Peyer's patch (tissue), 4 donors: ENCODE measurements at regions not wholly inside any gene's neighbourhood (a gene's known extent, or its start where the extent isn't known, plus 50 kb on each side); places are given as distances from the start of the nearest gene placed in this dataset.

Experiments used
- POLR2A ChIP-seq, 2 donors: fragments of 450-650 bp; IDR thresholded peaks; one replicate each; pipeline ENCODE4 v1.5.1; 2017; ENCODE audit warnings: antibody characterized with exemption in 2 of 2, mild to moderate bottlenecking in 2 of 2, moderate library complexity in 2 of 2
- TF ChIP-seq, protein P1 (sequence below), 6 experiments: fragments of 450-650 bp in 4 of 6; fragments of 200-600 bp in 2 of 6; sonication (generic) in 1 of 6; IDR thresholded peaks; one replicate each; pipeline ENCODE4 v1.5.1; 2017 to 2019; ENCODE audit warnings: antibody characterized with exemption in 6 of 6, mild to moderate bottlenecking in 3 of 6, moderate library complexity in 1 of 6

DNA sequence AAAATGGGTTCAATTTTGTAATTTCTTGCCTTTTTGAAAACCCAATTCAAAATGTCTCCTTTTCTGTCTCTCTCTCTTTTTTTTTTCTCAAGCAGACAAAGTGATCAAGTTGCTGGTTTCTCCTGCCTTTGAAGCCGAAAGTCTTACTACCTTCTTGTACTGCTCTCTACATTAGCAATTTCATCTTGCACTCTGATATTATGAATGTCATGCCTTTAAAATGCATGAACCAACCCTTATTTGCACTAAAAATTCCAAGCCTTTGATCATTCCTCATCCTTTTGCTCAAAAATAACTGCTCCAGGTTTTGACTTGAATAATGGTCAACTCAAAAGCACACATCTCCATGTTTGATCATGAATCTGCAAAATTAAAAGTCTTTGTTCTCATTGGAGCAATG, 125.2 kb downstream of the CETN3 start:
- TF ChIP-seq, protein P1, sequence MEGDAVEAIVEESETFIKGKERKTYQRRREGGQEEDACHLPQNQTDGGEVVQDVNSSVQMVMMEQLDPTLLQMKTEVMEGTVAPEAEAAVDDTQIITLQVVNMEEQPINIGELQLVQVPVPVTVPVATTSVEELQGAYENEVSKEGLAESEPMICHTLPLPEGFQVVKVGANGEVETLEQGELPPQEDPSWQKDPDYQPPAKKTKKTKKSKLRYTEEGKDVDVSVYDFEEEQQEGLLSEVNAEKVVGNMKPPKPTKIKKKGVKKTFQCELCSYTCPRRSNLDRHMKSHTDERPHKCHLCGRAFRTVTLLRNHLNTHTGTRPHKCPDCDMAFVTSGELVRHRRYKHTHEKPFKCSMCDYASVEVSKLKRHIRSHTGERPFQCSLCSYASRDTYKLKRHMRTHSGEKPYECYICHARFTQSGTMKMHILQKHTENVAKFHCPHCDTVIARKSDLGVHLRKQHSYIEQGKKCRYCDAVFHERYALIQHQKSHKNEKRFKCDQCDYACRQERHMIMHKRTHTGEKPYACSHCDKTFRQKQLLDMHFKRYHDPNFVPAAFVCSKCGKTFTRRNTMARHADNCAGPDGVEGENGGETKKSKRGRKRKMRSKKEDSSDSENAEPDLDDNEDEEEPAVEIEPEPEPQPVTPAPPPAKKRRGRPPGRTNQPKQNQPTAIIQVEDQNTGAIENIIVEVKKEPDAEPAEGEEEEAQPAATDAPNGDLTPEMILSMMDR (IDR thresholded peaks at IDR 0.05), result no peak
- no peak for TF ChIP-seq POLR2A (IDR thresholded peaks at IDR 0.05)
